ENCODE measurements at regions not wholly inside any gene's neighbourhood (a gene's known extent, or its start where the extent isn't known, plus 50 kb on each side); places are given as distances from the start of the nearest gene placed in this dataset.
"Not testable (repeated sequence)": the region's sequence is repeated elsewhere in the genome, so short reads cannot be mapped to it uniquely, and the experiment has no call there.

GRCh38 chr12:124669271-124669721, 101.9 kb upstream of the NCOR2 start:
- DNase-seq = not testable (repeated sequence)

- no peak for DNase-seq
Observed at GRCh38 chr12:124668602-124669001, 101.2 kb upstream of the NCOR2 start.

GRCh38 chr12:124667506-124668326, 100.3 kb upstream of the NCOR2 start:
- no peak for DNase-seq

GRCh38 chr12:124666722-124667259, 99.4 kb upstream of the NCOR2 start:
- no peak for DNase-seq

- DNase-seq = no peak
Observed at GRCh38 chr12:124665511-124665910, 98.1 kb upstream of the NCOR2 start.

GRCh38 chr12:124664395-124665111, 97.1 kb upstream of the NCOR2 start:
- DNase-seq = no peak

GRCh38 chr12:124663771-124664366, 96.5 kb upstream of the NCOR2 start:
- no peak for DNase-seq

- no peak for DNase-seq
Observed at GRCh38 chr12:124663206-124663605, 95.8 kb upstream of the NCOR2 start.

GRCh38 chr12:124661341-124661740, 93.9 kb upstream of the NCOR2 start:
- no peak for DNase-seq

- no peak for DNase-seq
Observed at GRCh38 chr12:124660851-124661250, 93.4 kb upstream of the NCOR2 start.

- no peak for DNase-seq
Observed at GRCh38 chr12:124658806-124659402, 91.5 kb upstream of the NCOR2 start.

GRCh38 chr12:124658302-124658701, 90.9 kb upstream of the NCOR2 start:
- no peak for DNase-seq

- no peak for DNase-seq
Observed at GRCh38 chr12:124656947-124657434, 89.6 kb upstream of the NCOR2 start.

- no peak for DNase-seq
Observed at GRCh38 chr12:124655698-124656516, 88.5 kb upstream of the NCOR2 start.

- DNase-seq = no peak
Observed at GRCh38 chr12:124655048-124655697, 87.8 kb upstream of the NCOR2 start.

GRCh38 chr12:124654666-124655047, 87.2 kb upstream of the NCOR2 start:
- DNase-seq = no peak

GRCh38 chr12:124653169-124653931, 85.9 kb upstream of the NCOR2 start:
- DNase-seq = no peak

- no peak for DNase-seq
Observed at GRCh38 chr12:124652661-124653060, 85.2 kb upstream of the NCOR2 start.

- DNase-seq = no peak
Observed at GRCh38 chr12:124651516-124652273, 84.3 kb upstream of the NCOR2 start.

- no peak for DNase-seq
Observed at GRCh38 chr12:124650912-124651311, 83.5 kb upstream of the NCOR2 start.

All from activated CD4-positive, alpha-beta T cell treated with anti-CD3 and anti-CD28 coated beads, Interleukin-2, amount 50 U/mL, for 4 hours (primary cell).